Tibial nerve (tissue), 4 donors: ENCODE measurements at regions not wholly inside any gene's neighbourhood (a gene's known extent, or its start where the extent isn't known, plus 50 kb on each side); places are given as distances from the start of the nearest gene placed in this dataset.
"Not testable (repeated sequence)": the region's sequence is repeated elsewhere in the genome, so short reads cannot be mapped to it uniquely, and the experiment has no call there.

Experiments used
- DNase-seq, 2 donors: peaks; one replicate each; pipeline ENCODE4 v3.0.0-alpha.2; 2019; ENCODE audit warnings: low spot score in 2 of 2
- H3K27ac ChIP-seq, 4 donors: fragments of 200-600 bp; sonication (generic) in 3 of 4; one replicate each; pipeline ENCODE4 v1.5.1; 2017 to 2019; ENCODE audit warnings: mild to moderate bottlenecking in 1 of 4
- H3K27me3 ChIP-seq, 2 donors: fragments of 200-600 bp; sonication (generic) in 1 of 2; one replicate each; pipeline versions ENCODE4 v1.5.1 to v1.6.0; 2017 to 2019
- H3K36me3 ChIP-seq, 3 donors: fragments of 200-600 bp; sonication (generic); one replicate each; pipeline ENCODE4 v1.5.1; 2018 to 2019
- H3K4me1 ChIP-seq, 4 donors: fragments of 200-600 bp; sonication (generic) in 3 of 4; one replicate each; pipeline ENCODE4 v1.5.1; 2017 to 2019
- H3K4me3 ChIP-seq, 4 donors: fragments of 200-600 bp; sonication (generic) in 3 of 4; one replicate each; pipeline ENCODE4 v1.5.1; 2017 to 2019; ENCODE audit warnings: mild to moderate bottlenecking in 1 of 4, moderate library complexity in 1 of 4
- H3K9me3 ChIP-seq, 4 donors: fragments of 200-600 bp; sonication (generic) in 3 of 4; one replicate each; pipeline ENCODE4 v1.5.1; 2017 to 2019
- CTCF ChIP-seq, 5 experiments: fragments of 200-600 bp in 3 of 5; fragments of 450-650 bp in 2 of 5; sonication (generic) in 3 of 5; IDR thresholded peaks; one replicate each; pipeline ENCODE4 v1.5.1; 2016 to 2019; ENCODE audit warnings: antibody characterized with exemption in 5 of 5, mild to moderate bottlenecking in 3 of 5, moderate library complexity in 2 of 5
- EP300 ChIP-seq, 2 donors: sonication (generic); formaldehyde crosslinking; IDR thresholded peaks; one replicate each; pipeline ENCODE4 v1.6.1; 2017; ENCODE audit warnings: antibody characterized with exemption in 2 of 2, mild to moderate bottlenecking in 1 of 2
- POLR2A ChIP-seq, 2 donors: fragments of 450-650 bp; IDR thresholded peaks; one replicate each; pipeline ENCODE4 v1.6.1; 2017; ENCODE audit warnings: antibody characterized with exemption in 2 of 2, mild to moderate bottlenecking in 2 of 2, moderate library complexity in 2 of 2
- WGBS, 2 donors: methylation state at CpG; one replicate each; pipeline ENCODE4 v1.1.5; 2018; 5-methylcytosine and 5-hydroxymethylcytosine counted together

GRCh38 chr1:79501153-79501552, 494.6 kb upstream of the ADGRL4 start:
- no peak for TF ChIP-seq CTCF (IDR thresholded peaks at IDR 0.05)
- no peaks in the 10 kb centered on the region for H3K36me3 ChIP-seq
- no peaks in the 10 kb centered on the region for H3K27me3 ChIP-seq
- no peaks in the 10 kb centered on the region for H3K4me1 ChIP-seq
- H3K4me3 ChIP-seq: no peak overlapping the region
- H3K27ac ChIP-seq: no peak overlapping the region
- no peaks in the 10 kb centered on the region for H3K9me3 ChIP-seq
- WGBS, 2 donors: 84% methylated on average over 3 of the region's 3 CpGs
- no peak for DNase-seq

GRCh38 chr1:79499541-79499940, 493.0 kb upstream of the ADGRL4 start:
- no peak for DNase-seq
- H3K4me1 ChIP-seq: no peaks in the 10 kb centered on the region
- no peaks in the 10 kb centered on the region for H3K9me3 ChIP-seq
- no peak overlapping the region for H3K4me3 ChIP-seq
- H3K27me3 ChIP-seq: no peaks in the 10 kb centered on the region
- H3K36me3 ChIP-seq: no peaks in the 10 kb centered on the region
- H3K27ac ChIP-seq: no peak overlapping the region
- no peak for TF ChIP-seq POLR2A (IDR thresholded peaks at IDR 0.05)
- WGBS, 2 donors: 79 to 93% methylated on average over 1 of the region's 1 CpG

- no peaks in the 10 kb centered on the region for H3K9me3 ChIP-seq
Measured at GRCh38 chr1:79497193-79497773, 490.8 kb upstream of the ADGRL4 start.

GRCh38 chr1:79496129-79496528, 489.6 kb upstream of the ADGRL4 start:
- TF ChIP-seq POLR2A (IDR thresholded peaks at IDR 0.05): no peak
- TF ChIP-seq EP300 (IDR thresholded peaks at IDR 0.05): no peak
- TF ChIP-seq CTCF (IDR thresholded peaks at IDR 0.05): no peak
- Histone ChIP-seq H3K27ac (no peak overlapping the region), H3K27me3 (no peaks in the 10 kb centered on the region), H3K4me1 (no peaks in the 10 kb centered on the region), H3K36me3 (no peaks in the 10 kb centered on the region), H3K4me3 (no peak overlapping the region), H3K9me3 (no peaks in the 10 kb centered on the region)
- DNase-seq: no peak
- 70 to 72% methylated on average over 2 of the region's 2 CpGs for WGBS, 2 donors

More at GRCh38 chr1:79497193-79497773, 490.8 kb upstream of the ADGRL4 start:
- peak; percentile 33 to 58 (median 55) for TF ChIP-seq CTCF (IDR thresholded peaks at IDR 0.05)
- TF ChIP-seq EP300 (IDR thresholded peaks at IDR 0.05): no peak
- no peak overlapping the region for H3K27ac ChIP-seq
- H3K36me3 ChIP-seq: no peaks in the 10 kb centered on the region
- H3K27me3 ChIP-seq: no peaks in the 10 kb centered on the region
- H3K4me3 ChIP-seq: no peak overlapping the region
- 36 to 46% methylated on average over 4 of the region's 4 CpGs for WGBS, 2 donors
- no peaks in the 10 kb centered on the region for H3K4me1 ChIP-seq
- no peak for DNase-seq

- not testable (repeated sequence) for H3K27ac ChIP-seq, H3K9me3 ChIP-seq, H3K4me1 ChIP-seq, H3K36me3 ChIP-seq, H3K4me3 ChIP-seq, H3K27me3 ChIP-seq, DNase-seq
- 78% methylated on average over 4 of the region's 4 CpGs for WGBS, 2 donors
Measured at GRCh38 chr1:79493702-79494101, 487.2 kb upstream of the ADGRL4 start.

GRCh38 chr1:79488572-79489121, 482.1 kb upstream of the ADGRL4 start:
- not testable (repeated sequence) for H3K4me3 ChIP-seq, H3K27me3 ChIP-seq, H3K36me3 ChIP-seq, H3K27ac ChIP-seq, H3K4me1 ChIP-seq, DNase-seq, H3K9me3 ChIP-seq
- WGBS, 2 donors: 75 to 77% methylated on average over 4 of the region's 4 CpGs
